A549 (cell line): ENCODE measurements at regions not wholly inside any gene's neighbourhood (a gene's known extent, or its start where the extent isn't known, plus 50 kb on each side); places are given as distances from the start of the nearest gene placed in this dataset.

ENCODE experiments used
- ATAC-seq, 2 experiments: fragments of 200-7000 bp in 1 of 2; fragments of >200 bp in 1 of 2; cut with Nextera tagmentation in 1 of 2; cut with Tn5 transposase in 1 of 2; 3 replicates each; pipeline versions ENCODE4 v1.8.0 to v1.9.1; 2018 to 2020; ENCODE audit warnings: mild to moderate bottlenecking in 1 of 2, moderate library complexity in 1 of 2
- CTCF ChIA-PET: fragments of 300-600 bp; sonication (Branson Sonifier 250); formaldehyde crosslinking; extraction: SDS; loops from one replicate; lab custom pipeline; 2021; ENCODE audit warnings: antibody characterized with exemption, inconsistent platforms; lab: Yijun Ruan, JAX
- POLR2A ChIA-PET: fragments of 350-600 bp; formaldehyde crosslinking; extraction: SDS; loops from one replicate; lab custom pipeline; 2021; ENCODE audit warnings: antibody characterized with exemption, inconsistent platforms; lab: Yijun Ruan, JAX
- DNase-seq, 2 experiments: peaks; one replicate each; pipeline versions ENCODE4 v3.0.0 to v3.0.0-alpha.2; 2011 to 2016; ENCODE audit warnings: low read depth in 1 of 2, low spot score in 1 of 2
- FAIRE-seq: peaks from 2 replicates; lab custom pipeline; 2011; peaks lifted over from hg19 to GRCh38; lab: Jason Lieb, UNC
- H3K27ac ChIP-seq, 2 experiments: fragments of >200 bp; sonication (Bioruptor Twin); formaldehyde crosslinking; 3 replicates each; pipeline ENCODE4 v1.5.1; 2016 to 2017
- H3K4me1 ChIP-seq: fragments of >200 bp; sonication (Bioruptor Twin); formaldehyde crosslinking; 3 replicates; pipeline ENCODE4 v1.6.1; 2016
- H3K4me2 ChIP-seq: fragments of >200 bp; sonication (Bioruptor Twin); formaldehyde crosslinking; 3 replicates; pipeline ENCODE4 v1.6.1; 2016
- H3K4me3 ChIP-seq: fragments of >200 bp; sonication (Bioruptor Twin); formaldehyde crosslinking; 3 replicates; pipeline ENCODE4 v1.5.1; 2016
- H3K9me3 ChIP-seq: fragments of >200 bp; sonication (Bioruptor Twin); formaldehyde crosslinking; 3 replicates; pipeline ENCODE4 v1.6.1; 2016
- CBX2 ChIP-seq: fragments of 200-600 bp; sonication (generic); IDR thresholded peaks from 2 replicates; pipeline ENCODE4 v1.6.1; 2016; ENCODE audit warnings: low read depth, mild to moderate bottlenecking, borderline replicate concordance
- CHD4 ChIP-seq: fragments of 200-600 bp; sonication (generic); IDR thresholded peaks from 2 replicates; pipeline ENCODE4 v1.6.1; 2016; ENCODE audit warnings: antibody characterized with exemption, mild to moderate bottlenecking, borderline replicate concordance
- E2F6 ChIP-seq: IDR thresholded peaks from 2 replicates; pipeline ENCODE4 v1.6.1; 2012; ENCODE audit warnings: low read depth, borderline replicate concordance
- EHMT2 ChIP-seq: fragments of 200-600 bp; sonication (generic); IDR thresholded peaks from 2 replicates; pipeline ENCODE4 v1.6.1; 2016; ENCODE audit warnings: antibody characterized with exemption, low read depth, mild to moderate bottlenecking, moderate library complexity
- ESRRA ChIP-seq: fragments of 150-350 bp; IDR thresholded peaks from 2 replicates; pipeline ENCODE4 v1.6.1; 2014; ENCODE audit warnings: mild to moderate bottlenecking, low read length, borderline replicate concordance
- FOSB ChIP-seq: fragments of 250-450 bp; sonication (Bioruptor Pico); IDR thresholded peaks from 2 replicates; pipeline ENCODE4 v1.5.0; 2020; ENCODE audit warnings: mild to moderate bottlenecking, moderate library complexity
- HDAC2 ChIP-seq: fragments of 200-600 bp; sonication (generic); IDR thresholded peaks from 2 replicates; pipeline ENCODE4 v1.6.1; 2016
- HES2 ChIP-seq: fragments of >200 bp; sonication (Bioruptor Twin); formaldehyde crosslinking; IDR thresholded peaks from 2 replicates; pipeline ENCODE4 v1.6.1; 2016
- HOXA7 ChIP-seq: fragments of 250-450 bp; sonication (Bioruptor Pico); IDR thresholded peaks from 2 replicates; pipeline ENCODE4 v1.5.0; 2020; ENCODE audit warnings: mild to moderate bottlenecking, moderate library complexity
- HOXB13 ChIP-seq: fragments of 250-450 bp; sonication (Bioruptor Pico); IDR thresholded peaks from 2 replicates; pipeline ENCODE4 v1.5.0; 2020; ENCODE audit warnings: low read depth, mild to moderate bottlenecking, moderate library complexity
- JUN ChIP-seq, 2 experiments: fragments of >200 bp; sonication (Bioruptor Twin); formaldehyde crosslinking; IDR thresholded peaks; 2 replicates in 1 of 2; 3 replicates in 1 of 2; pipeline ENCODE4 v1.6.1; 2016 to 2017
- JUNB ChIP-seq: fragments of >200 bp; sonication (Bioruptor Twin); formaldehyde crosslinking; IDR thresholded peaks from 2 replicates; pipeline ENCODE4 v1.6.1; 2016
- KDM1A ChIP-seq: fragments of 200-600 bp; sonication (generic); IDR thresholded peaks from 2 replicates; pipeline ENCODE4 v1.6.1; 2016; ENCODE audit warnings: low read depth, mild to moderate bottlenecking
- KDM5A ChIP-seq: fragments of 200-600 bp; sonication (generic); IDR thresholded peaks from 2 replicates; pipeline ENCODE4 v1.6.1; 2016; ENCODE audit warnings: antibody characterized with exemption, mild to moderate bottlenecking
- MAZ ChIP-seq: fragments of 150-350 bp; IDR thresholded peaks from 2 replicates; pipeline ENCODE4 v1.6.1; 2014; ENCODE audit warnings: antibody characterized with exemption, low read depth, low read length, borderline replicate concordance
- NPAS2 ChIP-seq: fragments of 250-450 bp; sonication (Bioruptor Pico); IDR thresholded peaks from 2 replicates; pipeline ENCODE4 v1.8.0; 2022; ENCODE audit warnings: mild to moderate bottlenecking, moderate library complexity, borderline replicate concordance
- NR3C1 ChIP-seq: fragments of >200 bp; sonication (Bioruptor Twin); formaldehyde crosslinking; IDR thresholded peaks from 3 replicates; pipeline ENCODE4 v1.6.1; 2017
- PBX3 ChIP-seq: IDR thresholded peaks from 2 replicates; pipeline ENCODE4 v1.6.1; 2012
- POLR2A ChIP-seq: IDR thresholded peaks from 2 replicates; pipeline ENCODE4 v1.6.1; 2012; ENCODE audit warnings: mild to moderate bottlenecking, low read length
- POLR2AphosphoS2 ChIP-seq: conservative IDR thresholded peaks from 2 replicates; pipeline ENCODE4 v1.6.1; 2012; ENCODE audit warnings: low read length, improper control_type of control experiment, inconsistent platforms
- RAD21 ChIP-seq, 2 experiments: fragments of >200 bp in 1 of 2; sonication (Bioruptor Twin) in 1 of 2; formaldehyde crosslinking in 1 of 2; IDR thresholded peaks in 1 of 2; conservative IDR thresholded peaks in 1 of 2; 2 replicates in 1 of 2; 3 replicates in 1 of 2; pipeline ENCODE4 v1.6.1; 2012 to 2018; ENCODE audit warnings: inconsistent platforms in 1 of 2
- RARB ChIP-seq: fragments of 250-450 bp; sonication (Bioruptor Pico); IDR thresholded peaks from 2 replicates; pipeline ENCODE4 v1.8.0; 2021; ENCODE audit warnings: mild to moderate bottlenecking, moderate library complexity
- RCOR1 ChIP-seq: fragments of 150-350 bp; IDR thresholded peaks from 2 replicates; pipeline ENCODE4 v1.6.1; 2014; ENCODE audit warnings: antibody characterized with exemption, low read length, low read depth
- RFX5 ChIP-seq: fragments of 450-650 bp; IDR thresholded peaks from 2 replicates; pipeline ENCODE4 v1.7.1; 2014; ENCODE audit warnings: antibody characterized with exemption, mild to moderate bottlenecking, moderate library complexity
- ZFP36 ChIP-seq: fragments of 450-650 bp; IDR thresholded peaks from 2 replicates; pipeline ENCODE4 v1.6.1; 2014; ENCODE audit warnings: borderline replicate concordance; ENCODE audit not compliant: partially characterized antibody
- ZNF302 ChIP-seq: fragments of 250-450 bp; sonication (Bioruptor Pico); IDR thresholded peaks from 2 replicates; pipeline ENCODE4 v1.9.0; 2021; ENCODE audit warnings: inconsistent platforms, mild to moderate bottlenecking, moderate library complexity
- ZSCAN20 ChIP-seq: fragments of 250-450 bp; sonication (Bioruptor Pico); IDR thresholded peaks from 2 replicates; pipeline ENCODE4 v1.8.0; 2022; ENCODE audit warnings: mild to moderate bottlenecking, moderate library complexity
- WGBS: methylation state at CpG from one replicate; pipeline ENCODE4 v1.1.6; 2017; ENCODE audit errors: missing lambda C conversion rate; 5-methylcytosine and 5-hydroxymethylcytosine counted together
- TF ChIP-seq, protein P1 (sequence below): fragments of 250-450 bp; sonication (Bioruptor Pico); IDR thresholded peaks from 2 replicates; pipeline ENCODE4 v1.5.0; 2021; ENCODE audit warnings: mild to moderate bottlenecking, moderate library complexity, borderline replicate concordance
- TF ChIP-seq, protein P2 (sequence below): fragments of 450-650 bp; IDR thresholded peaks from 2 replicates; pipeline ENCODE4 v1.6.1; 2014; ENCODE audit warnings: antibody characterized with exemption

GRCh38 chr15:62841891-62842559 is 200.5 kb upstream of the TPM1 start:
- H3K4me1 ChIP-seq: peaks cover 39% of the 10 kb centered on the region
- no peaks in the 10 kb centered on the region for H3K9me3 ChIP-seq
- FAIRE-seq (no peak), ATAC-seq (no peak), DNase-seq (no peak)
- WGBS: 70% methylated on average over 10 of the region's 10 CpGs
- peak overlapping the region; percentile 21 to 91; a peak in 4 of 6 replicates for H3K27ac ChIP-seq
- no peak overlapping the region for H3K4me3 ChIP-seq
- ChIA-PET CTCF (interaction anchor here (0.5 to 6.2 kb wide), 6 partner anchors 7 to 252 kb away, joined by 3 to 26 read pairs (median 4); no protein-coding TSS in a partner anchor), POLR2A (no interaction called here)
- peak overlapping the region; percentile 36 for H3K4me2 ChIP-seq
- TF ChIP-seq POLR2A: no peak
- no peak for TF ChIP-seq KDM1A
- TF ChIP-seq, all 56 proteins: peak for 0

GRCh38 chr15:62843311-62843710 is 199.2 kb upstream of the TPM1 start:
- no peak for FAIRE-seq

GRCh38 chr15:62844564-62845240 is 197.8 kb upstream of the TPM1 start:
- peak; percentile 56 for FAIRE-seq
- Histone ChIP-seq H3K27ac (peak overlapping the region; percentile 91; a peak in 5 of 6 replicates), H3K9me3 (peaks cover 6% of the 10 kb centered on the region; the same call in 2 of the 3 replicates), H3K4me3 (no peak overlapping the region), H3K4me2 (no peak overlapping the region; the same call in 2 of the 3 replicates), H3K4me1 (peaks cover 59% of the 10 kb centered on the region)
- ATAC-seq: no peak
- DNase-seq: no peak
- ChIA-PET CTCF (interaction anchor here (0.8 to 6.2 kb wide), 6 partner anchors 12 to 201 kb away, joined by 3 to 93 read pairs (median 4); partner anchors contain the start of gene TPM1), POLR2A (interaction anchor here (1.4 kb wide), 1 partner anchor 224 kb away, joined by 5 read pairs; no protein-coding TSS in a partner anchor)
- whole genome bisulfite sequencing: 89% methylated on average over 10 of the region's 10 CpGs
- TF ChIP-seq MAZ (no peak), JUNB (no peak), POLR2AphosphoS2 (no peak), EHMT2 (no peak), HDAC2 (no peak), RFX5 (no peak), NPAS2 (CRISPR knock-in tag) (no peak), ZSCAN20 (CRISPR knock-in tag) (no peak), NR3C1 (no peak), KDM1A (no peak), E2F6 (no peak), ZNF302 (CRISPR knock-in tag) (no peak), RAD21 (conservative IDR thresholded peaks at IDR 0.05 in 1 of 2, IDR thresholded peaks at IDR 0.05 in 1 of 2) (no peak), POLR2A (no peak), CBX2 (no peak)

More at GRCh38 chr15:62843311-62843710, 199.2 kb upstream of the TPM1 start:
- H3K27ac ChIP-seq: peak overlapping the region in 1 of 2 experiments; percentile 91; a peak in 3 of 6 replicates
- no peak overlapping the region for H3K4me3 ChIP-seq
- WGBS: 85% methylated on average over 5 of the region's 5 CpGs
- H3K4me1 ChIP-seq: peaks cover 46% of the 10 kb centered on the region
- H3K4me2 ChIP-seq: no peak overlapping the region
- peaks cover 6% of the 10 kb centered on the region; the same call in 2 of the 3 replicates for H3K9me3 ChIP-seq
- TF ChIP-seq RARB (CRISPR knock-in tag) (no peak), ZNF302 (CRISPR knock-in tag) (no peak), HOXA7 (CRISPR knock-in tag) (no peak), HDAC2 (no peak), POLR2A (no peak), FOSB (no peak), ESRRA (no peak), JUN (IDR thresholded peaks at IDR 0.05) (no peak), KDM1A (no peak), RCOR1 (no peak), ZFP36 (no peak), HOXB13 (CRISPR knock-in tag) (no peak), HES2 (no peak), KDM5A (no peak), RAD21 (conservative IDR thresholded peaks at IDR 0.05 in 1 of 2, IDR thresholded peaks at IDR 0.05 in 1 of 2) (no peak), JUNB (no peak), PBX3 (no peak), CHD4 (no peak)
- TF ChIP-seq, protein P1, sequence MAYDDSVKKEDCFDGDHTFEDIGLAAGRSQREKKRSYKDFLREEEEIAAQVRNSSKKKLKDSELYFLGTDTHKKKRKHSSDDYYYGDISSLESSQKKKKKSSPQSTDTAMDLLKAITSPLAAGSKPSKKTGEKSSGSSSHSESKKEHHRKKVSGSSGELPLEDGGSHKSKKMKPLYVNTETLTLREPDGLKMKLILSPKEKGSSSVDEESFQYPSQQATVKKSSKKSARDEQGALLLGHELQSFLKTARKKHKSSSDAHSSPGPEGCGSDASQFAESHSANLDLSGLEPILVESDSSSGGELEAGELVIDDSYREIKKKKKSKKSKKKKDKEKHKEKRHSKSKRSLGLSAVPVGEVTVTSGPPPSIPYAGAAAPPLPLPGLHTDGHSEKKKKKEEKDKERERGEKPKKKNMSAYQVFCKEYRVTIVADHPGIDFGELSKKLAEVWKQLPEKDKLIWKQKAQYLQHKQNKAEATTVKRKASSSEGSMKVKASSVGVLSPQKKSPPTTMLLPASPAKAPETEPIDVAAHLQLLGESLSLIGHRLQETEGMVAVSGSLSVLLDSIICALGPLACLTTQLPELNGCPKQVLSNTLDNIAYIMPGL (CRISPR knock-in tag): no peak
- TF ChIP-seq, protein P2, sequence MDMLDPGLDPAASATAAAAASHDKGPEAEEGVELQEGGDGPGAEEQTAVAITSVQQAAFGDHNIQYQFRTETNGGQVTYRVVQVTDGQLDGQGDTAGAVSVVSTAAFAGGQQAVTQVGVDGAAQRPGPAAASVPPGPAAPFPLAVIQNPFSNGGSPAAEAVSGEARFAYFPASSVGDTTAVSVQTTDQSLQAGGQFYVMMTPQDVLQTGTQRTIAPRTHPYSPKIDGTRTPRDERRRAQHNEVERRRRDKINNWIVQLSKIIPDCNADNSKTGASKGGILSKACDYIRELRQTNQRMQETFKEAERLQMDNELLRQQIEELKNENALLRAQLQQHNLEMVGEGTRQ: no peak
- DNase-seq (no peak), ATAC-seq (no peak)
- CTCF ChIA-PET: interaction anchor here (1.0 to 6.2 kb wide), 5 partner anchors 11 to 251 kb away, joined by 3 to 26 read pairs (median 3); no protein-coding TSS in a partner anchor
- POLR2A ChIA-PET: no interaction called here
